ENCODE measurements at regions not wholly inside any gene's neighbourhood (a gene's known extent, or its start where the extent isn't known, plus 50 kb on each side); places are given as distances from the start of the nearest gene placed in this dataset.

GRCh38 chrX:81890521-81890920, 688.6 kb downstream of the SH3BGRL start:
- TF ChIP-seq POLR2A (IDR thresholded peaks at IDR 0.05; ENCODE audit: low read depth, low read length) (no peak), POLR2AphosphoS5 (IDR thresholded peaks at IDR 0.05; ENCODE audit: low read depth, low read length) (no peak), TAF1 (IDR thresholded peaks at IDR 0.05; ENCODE audit: low read depth, low read length) (no peak), POU2F2 (IDR thresholded peaks at IDR 0.05; ENCODE audit: low read depth, low read length) (no peak), PAX5 (IDR thresholded peaks at IDR 0.05; ENCODE audit: insufficient read depth, low read length, severe bottlenecking) (no peak)

Measured in GM12891 (cell line).